ENCODE measurements at regions not wholly inside any gene's neighbourhood (a gene's known extent, or its start where the extent isn't known, plus 50 kb on each side); places are given as distances from the start of the nearest gene placed in this dataset.

DNA sequence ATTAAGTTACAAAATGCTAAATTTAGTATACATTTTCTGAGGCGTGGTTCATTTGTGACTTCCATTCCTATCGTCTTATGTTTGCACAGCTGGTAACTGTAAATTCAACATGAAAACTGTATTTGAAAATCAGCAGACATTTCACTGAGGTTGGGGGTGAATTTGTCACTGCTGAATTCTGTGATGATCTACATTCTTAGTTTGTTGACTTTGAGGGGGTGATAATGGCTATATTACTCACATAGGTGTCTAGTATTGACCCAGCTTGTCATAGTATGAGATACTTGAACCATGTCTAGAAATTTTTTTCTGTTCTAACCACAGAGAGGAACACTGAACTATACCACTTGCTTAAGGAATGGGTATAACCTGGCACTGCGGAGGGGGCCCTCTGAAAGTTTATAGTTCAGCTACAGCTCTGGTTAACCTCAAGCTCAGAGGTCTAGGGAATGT is 313.3 kb downstream of the PIK3R1 start:
- TF ChIP-seq, protein P1, sequence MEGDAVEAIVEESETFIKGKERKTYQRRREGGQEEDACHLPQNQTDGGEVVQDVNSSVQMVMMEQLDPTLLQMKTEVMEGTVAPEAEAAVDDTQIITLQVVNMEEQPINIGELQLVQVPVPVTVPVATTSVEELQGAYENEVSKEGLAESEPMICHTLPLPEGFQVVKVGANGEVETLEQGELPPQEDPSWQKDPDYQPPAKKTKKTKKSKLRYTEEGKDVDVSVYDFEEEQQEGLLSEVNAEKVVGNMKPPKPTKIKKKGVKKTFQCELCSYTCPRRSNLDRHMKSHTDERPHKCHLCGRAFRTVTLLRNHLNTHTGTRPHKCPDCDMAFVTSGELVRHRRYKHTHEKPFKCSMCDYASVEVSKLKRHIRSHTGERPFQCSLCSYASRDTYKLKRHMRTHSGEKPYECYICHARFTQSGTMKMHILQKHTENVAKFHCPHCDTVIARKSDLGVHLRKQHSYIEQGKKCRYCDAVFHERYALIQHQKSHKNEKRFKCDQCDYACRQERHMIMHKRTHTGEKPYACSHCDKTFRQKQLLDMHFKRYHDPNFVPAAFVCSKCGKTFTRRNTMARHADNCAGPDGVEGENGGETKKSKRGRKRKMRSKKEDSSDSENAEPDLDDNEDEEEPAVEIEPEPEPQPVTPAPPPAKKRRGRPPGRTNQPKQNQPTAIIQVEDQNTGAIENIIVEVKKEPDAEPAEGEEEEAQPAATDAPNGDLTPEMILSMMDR (conservative IDR thresholded peaks at IDR 0.05; ENCODE audit: control insufficient read depth, insufficient read depth, low read depth, low read length): no peak
- no peak for DNase-seq (ENCODE audit: low read depth)
- H3K4me3 ChIP-seq (ENCODE audit: control insufficient read depth, low read depth, low read length): no peak overlapping the region

DNA sequence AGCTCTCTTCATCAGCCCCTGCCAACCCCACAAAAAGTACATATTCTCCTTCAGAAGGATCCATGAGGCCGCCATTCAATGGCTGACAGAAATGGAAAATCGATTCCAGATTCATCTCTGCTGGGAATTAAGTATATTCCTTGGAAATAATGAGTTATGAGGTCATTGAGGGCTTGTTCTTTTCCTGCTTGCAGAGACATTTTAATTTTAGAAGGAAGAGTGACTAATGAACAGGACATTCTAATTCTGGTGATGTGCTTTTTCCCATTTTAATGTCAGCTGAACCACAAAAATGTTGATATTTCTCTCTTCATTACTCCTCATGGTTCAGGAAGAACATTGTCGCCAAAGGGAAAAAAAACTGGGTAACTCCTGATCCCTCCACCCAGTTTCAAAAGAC is 314.0 kb downstream of the PIK3R1 start:
- TF ChIP-seq, protein P1 (conservative IDR thresholded peaks at IDR 0.05; ENCODE audit: control insufficient read depth, insufficient read depth, low read depth, low read length): no peak
- DNase-seq (ENCODE audit: low read depth): peak; percentile 63
- no peak overlapping the region for H3K4me3 ChIP-seq (ENCODE audit: control insufficient read depth, low read depth, low read length)

DNA sequence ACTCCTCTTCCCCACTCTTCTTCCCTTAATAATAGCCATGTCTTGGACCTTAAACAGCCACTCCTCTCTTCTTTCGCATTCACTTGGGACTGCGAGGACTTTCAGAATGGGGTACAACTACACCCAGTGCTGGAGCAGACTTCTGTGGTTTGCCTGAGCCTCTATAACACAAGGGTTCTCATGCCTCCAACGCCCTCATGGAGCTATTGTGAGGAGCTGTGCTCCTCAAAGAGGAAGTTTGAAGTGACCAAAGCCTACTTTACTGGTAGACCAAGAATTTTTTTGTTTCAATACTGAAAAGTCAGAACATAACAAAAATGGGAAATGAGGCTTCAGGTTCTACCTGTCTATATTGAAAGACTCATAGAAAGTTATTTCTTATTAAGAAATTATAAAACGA is 316.4 kb downstream of the PIK3R1 start:
- TF ChIP-seq, protein P1 (conservative IDR thresholded peaks at IDR 0.05; ENCODE audit: control insufficient read depth, insufficient read depth, low read depth, low read length): no peak
- no peak for DNase-seq (ENCODE audit: low read depth)
- no peak overlapping the region for H3K4me3 ChIP-seq (ENCODE audit: control insufficient read depth, low read depth, low read length)

DNA sequence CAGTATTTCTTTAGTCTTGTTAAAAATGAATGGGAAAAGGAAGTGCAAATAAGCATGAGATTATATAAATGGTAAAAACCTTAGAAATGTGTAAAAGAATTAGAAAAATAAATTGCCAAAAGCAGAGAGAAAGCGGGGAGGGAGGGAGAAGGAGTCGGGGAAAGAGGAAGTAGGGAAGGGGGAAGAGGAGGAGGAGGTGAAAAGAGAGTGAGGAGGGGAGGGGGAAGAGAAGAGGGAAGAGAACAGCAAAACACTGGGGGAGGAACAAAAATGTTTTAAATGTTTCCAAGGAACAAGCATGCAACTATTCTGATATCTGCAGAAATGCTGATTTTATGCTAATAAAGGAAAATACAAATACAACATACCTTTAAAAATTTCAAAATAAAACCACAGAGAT is 317.5 kb downstream of the PIK3R1 start:
- TF ChIP-seq, protein P1 (conservative IDR thresholded peaks at IDR 0.05; ENCODE audit: control insufficient read depth, insufficient read depth, low read depth, low read length): no peak
- no peak overlapping the region for H3K4me3 ChIP-seq (ENCODE audit: control insufficient read depth, low read depth, low read length)
- no peak for DNase-seq (ENCODE audit: low read depth)

DNA sequence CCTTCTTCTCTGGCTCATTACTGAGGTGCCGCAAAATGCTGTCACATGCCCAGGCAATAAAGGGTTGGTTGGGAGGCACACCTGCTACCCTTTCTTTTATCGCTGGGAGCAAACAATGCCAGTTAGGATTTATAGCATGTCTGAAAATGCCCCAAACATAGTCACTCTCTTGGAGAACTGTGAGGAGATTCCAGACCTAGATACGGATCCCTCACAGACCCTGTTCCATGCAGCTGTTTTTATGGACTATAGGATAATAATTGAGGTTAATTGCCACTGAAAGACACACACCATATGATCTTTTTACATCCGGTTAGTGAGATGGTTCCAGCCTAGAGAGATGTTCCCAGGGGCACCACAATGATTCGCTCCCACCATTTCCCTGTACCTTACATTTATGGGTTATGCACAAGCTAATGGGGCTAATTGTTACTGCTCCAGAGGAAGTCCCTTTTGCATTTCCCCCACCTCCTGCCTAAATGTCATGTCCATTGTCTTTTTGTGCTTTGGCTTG is 318.1 kb downstream of the PIK3R1 start:
- TF ChIP-seq, protein P1 (conservative IDR thresholded peaks at IDR 0.05; ENCODE audit: control insufficient read depth, insufficient read depth, low read depth, low read length): no peak
- no peak overlapping the region for H3K4me3 ChIP-seq (ENCODE audit: control insufficient read depth, low read depth, low read length)
- DNase-seq (ENCODE audit: low read depth): no peak

DNA sequence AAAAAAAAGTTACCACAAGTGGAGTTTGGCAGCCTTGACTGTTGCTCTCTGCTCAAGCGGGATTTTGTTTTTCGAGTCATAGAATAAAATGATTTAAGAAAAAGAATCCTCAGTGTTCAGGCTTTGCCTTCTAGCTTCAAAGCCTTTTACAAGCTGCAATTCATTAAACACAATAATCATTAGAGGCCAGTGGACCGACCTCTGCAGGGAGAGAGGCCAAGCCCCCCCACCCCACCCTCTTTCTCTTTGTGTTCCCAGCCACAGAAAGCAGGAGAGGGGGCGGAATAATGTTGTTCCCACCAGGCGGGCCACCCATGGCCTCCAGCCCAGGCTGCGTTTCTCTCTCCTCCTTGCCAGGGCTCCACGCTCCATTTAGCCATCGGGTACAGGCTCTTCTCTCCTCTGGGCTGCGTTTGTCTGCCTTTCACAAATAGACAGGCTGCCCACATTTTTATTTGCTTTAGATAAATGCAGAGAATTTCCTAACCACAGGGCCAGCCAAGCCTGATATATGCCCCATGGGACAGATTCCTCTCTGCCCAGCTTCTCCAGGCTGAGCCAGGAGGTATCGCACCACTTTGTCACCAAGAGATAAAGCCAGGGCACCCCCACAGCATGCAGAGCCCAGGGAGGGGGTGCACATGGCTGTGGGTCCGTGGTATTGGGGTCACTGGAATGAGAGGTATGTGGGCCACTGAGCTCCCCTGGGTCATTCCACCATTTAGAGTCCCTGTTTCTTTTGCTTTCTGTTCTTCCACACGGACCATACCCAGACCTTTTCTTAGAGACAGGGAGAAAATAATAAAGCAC is 318.8 kb downstream of the PIK3R1 start:
- no peak overlapping the region for H3K4me3 ChIP-seq (ENCODE audit: control insufficient read depth, low read depth, low read length)
- TF ChIP-seq, protein P1 (conservative IDR thresholded peaks at IDR 0.05; ENCODE audit: control insufficient read depth, insufficient read depth, low read depth, low read length): no peak
- DNase-seq (ENCODE audit: low read depth): no peak
